ENCODE measurements at regions not wholly inside any gene's neighbourhood (a gene's known extent, or its start where the extent isn't known, plus 50 kb on each side); places are given as distances from the start of the nearest gene placed in this dataset.

DNA sequence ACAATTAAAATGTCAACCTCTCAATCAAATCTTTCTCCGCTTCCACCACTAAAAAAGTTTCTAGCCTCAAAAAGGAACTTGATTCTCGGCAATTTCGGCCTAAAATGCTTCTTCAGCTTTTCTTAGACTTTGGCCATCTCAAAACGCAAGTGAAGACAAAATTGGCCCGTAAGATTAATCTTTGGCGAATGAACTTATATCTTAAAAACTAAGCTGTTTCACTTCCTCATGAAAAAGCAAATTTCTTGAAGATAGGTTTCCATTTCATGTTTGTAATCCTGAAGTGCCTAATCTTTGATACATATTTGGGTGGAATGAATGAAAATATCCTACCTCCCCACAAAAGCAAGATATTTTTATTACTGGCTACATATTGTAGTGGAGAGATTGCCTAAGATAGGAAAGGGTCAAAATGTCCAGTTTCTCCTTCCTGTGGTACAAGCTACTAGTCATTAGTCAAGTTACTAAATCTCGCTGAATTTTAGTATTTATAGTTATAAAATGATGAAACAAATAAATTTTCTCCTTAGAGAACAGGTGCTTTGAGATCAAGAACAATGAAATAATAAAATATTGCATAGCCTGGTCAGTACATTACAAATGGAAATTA is 85.4 kb upstream of the ZEB2 start:
- no peak for DNase-seq (ENCODE audit: low read depth in 2 of 2)

DNA sequence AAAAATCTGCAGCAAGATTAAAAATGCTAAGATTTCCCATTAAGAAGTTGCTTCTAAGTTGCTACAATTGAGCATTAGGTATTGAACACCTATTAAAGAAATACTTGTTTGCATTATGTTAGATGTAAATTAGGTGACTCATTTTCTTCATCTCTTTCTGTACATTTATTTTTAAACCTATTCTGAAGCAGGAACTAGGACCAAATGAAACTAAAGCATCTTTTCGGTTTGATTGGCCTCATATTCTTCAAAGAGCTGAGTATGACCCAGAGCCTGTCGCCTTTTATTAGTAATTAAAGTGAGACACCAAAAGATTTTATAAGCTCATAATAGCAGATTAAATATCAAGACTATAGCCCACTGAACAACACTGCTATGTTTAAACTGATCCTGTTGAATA is 83.4 kb upstream of the ZEB2 start:
- DNase-seq (ENCODE audit: low read depth in 2 of 2), result no peak

DNA sequence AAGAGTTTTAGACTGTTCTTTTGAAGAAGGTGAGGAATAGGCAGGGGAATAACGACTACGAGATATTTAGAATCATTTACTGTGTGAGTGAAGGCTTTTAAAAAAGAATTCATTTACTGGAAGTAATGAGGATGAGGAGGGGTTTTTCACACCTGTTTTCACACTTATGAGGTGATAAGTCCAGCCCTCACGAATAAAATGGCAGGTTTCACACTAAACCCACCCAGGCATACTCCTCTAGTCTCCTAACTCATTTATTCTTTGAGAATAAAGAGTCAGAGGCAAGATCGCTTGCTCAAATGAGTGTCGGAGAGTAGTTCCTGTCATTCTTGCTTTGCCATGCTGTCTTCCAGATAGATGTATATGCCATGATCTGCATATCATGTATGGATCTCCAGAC is 79.0 kb upstream of the ZEB2 start:
- DNase-seq (ENCODE audit: low read depth in 2 of 2), result no peak

DNA sequence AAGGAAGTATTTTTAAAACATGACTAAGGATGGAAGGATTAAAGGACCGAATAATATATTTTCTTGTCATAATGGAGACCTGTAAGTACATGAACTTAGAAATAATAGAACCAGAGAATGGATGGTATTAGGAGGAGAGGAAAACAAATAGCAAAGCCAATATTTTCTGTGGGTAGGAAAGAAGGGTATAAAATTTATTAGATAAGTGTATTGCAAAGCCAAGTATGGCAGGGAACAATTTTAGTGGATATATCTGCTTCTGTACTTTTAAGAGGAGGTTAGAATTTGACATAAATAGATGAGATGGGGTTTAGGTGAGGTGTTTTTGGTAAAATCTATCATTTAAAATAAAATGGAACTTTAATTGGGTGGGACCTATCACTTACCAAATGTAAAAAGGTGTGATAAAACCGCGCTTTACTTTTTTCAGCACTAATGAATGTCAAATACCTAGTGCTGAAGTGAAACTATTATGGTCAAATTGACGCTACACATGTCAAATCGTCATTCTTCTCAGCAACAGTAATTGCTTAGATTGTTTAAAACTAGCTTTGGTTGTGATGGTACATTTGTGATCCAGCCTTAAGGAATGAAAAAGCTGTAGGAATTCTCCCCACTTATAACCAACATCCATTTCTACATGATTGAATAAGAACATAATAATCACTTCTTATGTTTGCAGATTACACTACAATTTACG is 78.1 kb upstream of the ZEB2 start:
- no peak for DNase-seq (ENCODE audit: low read depth in 2 of 2)

DNA sequence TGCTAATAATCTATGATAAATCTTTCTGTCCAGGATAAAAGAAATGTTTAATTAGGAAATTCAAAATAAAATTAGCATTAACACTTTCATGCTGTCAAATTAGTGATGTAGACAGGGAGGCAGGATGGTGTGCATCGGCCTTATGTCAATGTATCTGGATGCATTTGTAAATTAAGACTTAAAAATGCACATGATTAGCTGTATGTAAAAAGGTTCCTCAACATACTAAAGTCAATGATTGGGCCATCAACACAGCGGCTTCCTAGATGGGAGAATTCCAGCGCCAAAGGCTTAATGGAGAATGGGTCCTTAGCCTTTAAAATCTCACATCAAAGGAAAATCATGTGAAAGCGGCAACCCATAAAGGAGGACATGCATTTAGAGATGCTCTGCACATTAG is 77.5 kb upstream of the ZEB2 start:
- no peak for DNase-seq (ENCODE audit: low read depth in 2 of 2)

DNA sequence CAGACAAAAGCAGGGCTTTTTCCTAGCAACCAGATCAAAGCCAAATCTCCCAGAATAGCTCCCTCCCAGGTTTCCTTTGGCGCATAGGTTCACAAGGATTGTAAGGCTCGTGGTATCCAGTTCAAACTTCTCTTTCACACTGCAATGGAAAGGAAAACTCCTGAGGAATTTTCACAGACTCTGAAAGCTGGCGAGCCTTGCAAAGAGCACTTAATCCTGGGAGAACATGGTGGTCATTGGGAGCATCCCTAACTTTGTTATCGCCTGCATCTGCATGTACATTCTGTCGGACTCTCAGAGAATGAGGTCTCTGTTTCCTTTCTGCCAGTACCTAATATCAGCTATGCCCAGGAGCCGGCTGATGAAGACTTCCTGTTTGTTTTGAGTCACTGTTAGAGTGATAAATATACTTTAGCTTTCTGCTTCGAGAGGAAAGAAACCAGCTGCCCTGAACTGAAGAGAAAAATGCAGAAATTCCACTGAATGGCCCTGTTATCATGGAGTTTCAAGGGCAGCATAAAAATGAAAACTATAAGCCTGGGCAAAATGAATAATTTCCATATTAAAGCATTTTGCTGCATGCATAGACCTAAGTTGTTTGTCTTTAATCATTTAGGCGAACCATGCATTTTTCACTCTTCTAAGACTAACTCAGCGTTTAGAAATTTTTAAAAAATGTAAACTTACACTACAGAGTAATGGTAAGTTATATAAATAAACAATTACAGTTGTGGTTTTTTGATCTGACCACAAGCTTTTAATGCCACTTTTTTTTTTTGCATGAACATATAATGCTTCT is 76.4 kb upstream of the ZEB2 start:
- no peak for DNase-seq (ENCODE audit: low read depth in 2 of 2)

DNA sequence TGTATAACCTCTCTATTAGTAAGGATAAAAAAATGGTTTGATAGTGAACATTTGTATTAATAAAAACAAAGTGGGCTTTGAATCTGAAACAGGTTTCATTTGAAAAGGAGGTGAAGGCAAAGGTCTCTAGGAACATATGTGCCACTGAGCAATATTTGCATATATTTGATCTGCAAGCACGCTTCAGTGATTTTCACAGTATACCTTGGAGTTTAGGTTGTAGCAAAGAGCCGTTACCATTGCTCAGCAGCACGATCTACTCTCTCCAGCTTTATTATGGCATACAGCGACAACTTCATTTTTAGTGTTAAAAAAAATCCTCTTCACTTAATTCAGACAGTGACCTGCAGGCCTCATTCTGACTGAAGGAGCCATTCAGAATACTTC is 75.8 kb upstream of the ZEB2 start:
- no peak for DNase-seq (ENCODE audit: low read depth in 2 of 2)

DNA sequence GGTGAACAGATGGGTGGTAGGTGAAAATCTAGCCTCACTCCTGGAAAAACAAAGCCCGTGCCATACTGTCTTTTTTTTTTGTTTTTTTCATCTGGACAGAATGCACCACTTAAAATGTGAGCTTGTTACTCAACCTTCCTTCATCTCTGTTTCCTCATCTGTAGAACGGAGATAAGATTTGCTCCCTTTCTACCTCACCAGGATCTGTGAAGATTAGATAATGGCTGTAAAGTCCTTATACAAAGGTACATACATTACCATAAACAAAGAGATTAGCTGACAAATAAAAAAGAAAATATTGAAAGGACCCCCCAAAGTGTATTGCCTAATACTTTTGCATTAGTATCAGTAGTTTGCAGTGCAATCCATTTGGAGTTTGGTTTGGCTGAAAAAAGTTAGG is 75.4 kb upstream of the ZEB2 start:
- no peak for DNase-seq (ENCODE audit: low read depth in 2 of 2)

DNA sequence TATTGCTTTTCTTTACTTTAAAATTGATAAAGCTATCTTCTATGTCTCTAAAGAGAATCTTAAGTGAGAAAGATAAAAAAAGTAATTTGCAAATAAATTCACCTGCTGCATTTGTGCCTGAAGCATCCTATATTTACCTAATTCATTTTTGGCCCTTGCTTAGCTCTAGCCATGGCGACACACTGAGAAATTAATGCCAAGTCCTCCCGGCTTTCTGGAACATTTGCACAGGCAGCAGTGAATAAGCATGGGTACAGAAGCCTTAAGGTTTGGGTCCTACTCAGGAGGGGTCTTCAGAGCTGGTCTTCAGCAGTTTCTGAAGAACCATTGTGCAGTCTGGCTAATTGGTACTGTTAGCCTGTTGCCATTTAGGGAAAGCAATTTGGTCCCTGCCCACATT is 73.9 kb upstream of the ZEB2 start:
- DNase-seq (ENCODE audit: low read depth in 2 of 2), result no peak

DNA sequence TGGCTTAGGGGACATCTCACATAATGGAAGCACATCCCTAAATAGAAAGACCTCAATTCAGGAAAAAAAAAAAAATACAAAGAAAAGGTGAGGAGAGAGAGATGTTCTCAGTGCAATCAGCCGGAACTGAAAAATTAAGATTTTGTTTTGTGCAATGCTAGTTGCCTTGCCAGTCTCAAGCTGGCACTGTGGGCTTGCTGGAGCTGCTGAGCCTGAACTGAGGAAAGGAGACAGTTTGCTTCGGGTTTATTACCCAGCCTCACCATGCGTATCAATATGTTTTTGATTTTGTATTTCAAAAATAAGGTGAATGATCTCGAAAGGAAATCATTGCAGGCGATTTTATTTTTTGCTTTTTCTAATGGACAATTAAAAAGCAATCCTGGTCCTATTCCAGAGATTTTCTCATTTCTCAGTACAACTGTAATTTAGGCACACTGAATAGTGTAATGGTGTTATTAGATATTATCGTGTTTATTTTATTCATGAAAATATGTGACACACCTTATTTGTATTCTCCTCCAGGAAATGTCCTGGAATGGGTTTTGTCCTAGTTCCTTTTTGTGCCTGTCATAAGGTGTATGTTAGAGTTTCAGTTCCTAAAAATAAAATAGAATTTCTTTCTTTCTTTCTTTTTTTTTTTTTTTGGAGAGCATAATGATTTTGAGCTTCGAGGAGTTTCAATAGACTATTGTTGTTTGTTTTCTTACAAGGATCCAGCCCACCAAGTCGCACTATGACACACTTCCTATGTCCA is 72.8 kb upstream of the ZEB2 start:
- DNase-seq (ENCODE audit: low read depth in 2 of 2), result no peak

DNA sequence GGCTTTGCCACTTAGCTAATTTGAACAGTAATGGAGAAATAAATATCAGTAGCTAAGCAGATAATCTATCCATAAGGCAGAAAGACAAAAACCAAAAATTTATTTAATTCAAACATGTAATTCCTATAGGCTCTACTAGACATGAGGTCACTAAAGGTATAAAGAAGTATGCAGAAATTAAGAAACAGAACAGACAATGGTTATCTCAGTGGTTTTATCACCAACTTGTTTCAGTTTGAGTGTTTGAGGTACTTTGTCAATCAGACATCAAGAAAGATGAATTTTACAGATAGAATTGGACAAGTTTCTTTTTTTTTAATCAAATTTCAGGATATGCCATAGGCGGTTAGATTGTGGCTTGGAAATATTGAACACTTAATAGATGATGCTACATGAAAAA is 67.4 kb upstream of the ZEB2 start:
- no peak for DNase-seq (ENCODE audit: low read depth in 2 of 2)

DNA sequence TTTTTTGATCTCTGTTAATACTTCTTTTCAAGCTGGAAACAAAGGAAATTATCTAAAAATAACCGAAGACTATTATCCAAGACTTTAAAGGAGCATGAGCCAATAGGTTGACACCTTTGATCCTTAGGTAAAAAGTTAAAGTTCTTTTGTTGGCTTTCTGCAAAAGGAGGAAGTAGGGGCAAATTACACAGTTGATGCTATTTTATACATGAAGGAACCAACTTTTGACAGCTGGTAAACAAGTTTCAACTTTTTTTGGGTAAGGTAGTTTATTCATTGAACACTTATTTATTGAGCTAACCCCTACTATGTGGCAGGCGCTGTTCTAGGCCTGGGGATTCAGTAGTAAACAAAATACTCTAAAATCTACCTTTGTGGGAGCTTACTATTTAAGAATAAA is 66.6 kb upstream of the ZEB2 start:
- DNase-seq (ENCODE audit: low read depth in 2 of 2), result no peak

DNA sequence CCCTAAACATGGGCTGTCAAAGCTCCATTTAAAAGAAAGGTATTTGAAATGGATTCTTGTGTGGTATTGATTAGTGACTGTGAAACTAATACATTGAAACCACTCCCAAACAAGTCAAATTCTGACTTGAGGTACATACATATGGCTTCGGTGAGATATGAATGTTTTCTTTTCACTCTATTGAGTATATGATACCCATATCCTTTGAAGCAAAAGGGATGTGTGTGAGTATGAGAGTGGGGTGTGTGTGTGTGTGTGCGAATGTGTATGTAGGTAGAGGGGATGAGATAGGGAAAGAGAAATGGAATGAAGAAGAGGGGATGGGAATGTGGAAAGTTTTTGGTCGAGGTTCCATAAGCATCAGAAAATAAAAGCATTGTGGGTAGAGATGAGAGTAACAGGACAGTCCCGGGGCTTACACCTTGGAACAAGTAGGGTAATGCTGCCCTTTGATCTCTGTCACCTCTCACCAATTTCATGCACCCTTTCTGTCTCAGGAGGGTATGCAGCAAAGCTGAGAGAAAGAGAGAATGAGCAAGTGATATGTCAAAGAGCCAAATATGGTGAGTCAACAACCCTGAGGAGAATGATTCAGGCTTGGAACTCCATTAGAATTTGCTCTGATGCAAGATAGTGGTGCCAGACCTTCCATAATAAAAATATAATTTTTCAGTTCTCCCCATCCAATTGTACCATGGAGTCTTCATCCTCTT is 64.0 kb upstream of the ZEB2 start:
- peak; percentile 55 to 64 for DNase-seq (ENCODE audit: low read depth in 2 of 2)

DNA sequence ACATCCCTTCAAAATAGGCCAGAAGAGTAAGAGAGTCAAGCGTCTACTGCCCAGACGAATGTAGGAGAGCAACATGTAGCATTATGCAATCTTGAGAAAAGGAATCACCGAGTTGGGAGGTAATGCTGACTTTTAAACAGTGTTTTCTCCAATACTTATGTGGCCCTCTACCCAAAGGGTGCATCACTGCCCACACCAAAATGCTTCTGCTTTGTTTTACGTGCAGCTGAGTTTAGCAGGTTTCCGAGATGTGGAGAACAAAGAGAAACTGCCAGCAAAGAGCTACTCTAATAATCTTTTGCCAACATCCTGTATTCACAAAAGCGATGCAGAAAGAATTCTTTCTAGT is 63.4 kb upstream of the ZEB2 start:
- no peak for DNase-seq (ENCODE audit: low read depth in 2 of 2)

DNA sequence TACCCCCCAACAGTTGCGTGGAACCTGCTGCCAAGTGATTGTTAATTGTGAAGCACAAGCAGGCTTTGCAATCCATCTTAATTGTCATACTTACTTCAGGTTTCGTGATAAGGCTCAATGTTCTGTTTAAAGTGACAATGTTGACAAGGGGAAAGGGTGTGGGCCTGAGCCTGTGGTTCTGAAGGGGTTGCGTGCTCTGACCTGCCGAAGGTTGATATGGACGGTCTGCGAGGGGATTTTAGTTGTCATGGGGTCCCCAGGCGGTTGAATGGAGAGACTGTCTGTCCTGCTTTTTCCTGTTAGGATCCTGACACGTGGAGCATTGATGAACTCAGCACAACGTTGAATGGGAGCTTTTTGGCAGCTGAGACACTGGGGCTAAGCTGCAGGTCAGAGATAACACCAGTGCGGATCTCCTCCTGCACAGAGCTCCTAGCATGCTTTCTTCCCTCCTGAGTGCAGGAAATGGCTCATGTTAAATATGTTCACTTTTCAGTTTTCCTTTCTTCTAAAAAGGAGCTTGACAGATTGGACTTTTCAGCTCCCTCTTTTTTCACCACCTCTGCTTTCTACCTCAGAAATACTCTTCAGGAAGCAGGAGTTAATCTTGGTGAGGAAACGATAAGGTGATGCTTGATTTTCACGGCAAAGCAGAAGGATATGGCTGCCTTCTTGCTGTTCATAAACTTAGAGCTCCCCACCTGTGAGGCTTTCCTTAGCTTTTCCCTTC is 62.9 kb upstream of the ZEB2 start:
- DNase-seq (ENCODE audit: low read depth in 2 of 2), result no peak

DNA sequence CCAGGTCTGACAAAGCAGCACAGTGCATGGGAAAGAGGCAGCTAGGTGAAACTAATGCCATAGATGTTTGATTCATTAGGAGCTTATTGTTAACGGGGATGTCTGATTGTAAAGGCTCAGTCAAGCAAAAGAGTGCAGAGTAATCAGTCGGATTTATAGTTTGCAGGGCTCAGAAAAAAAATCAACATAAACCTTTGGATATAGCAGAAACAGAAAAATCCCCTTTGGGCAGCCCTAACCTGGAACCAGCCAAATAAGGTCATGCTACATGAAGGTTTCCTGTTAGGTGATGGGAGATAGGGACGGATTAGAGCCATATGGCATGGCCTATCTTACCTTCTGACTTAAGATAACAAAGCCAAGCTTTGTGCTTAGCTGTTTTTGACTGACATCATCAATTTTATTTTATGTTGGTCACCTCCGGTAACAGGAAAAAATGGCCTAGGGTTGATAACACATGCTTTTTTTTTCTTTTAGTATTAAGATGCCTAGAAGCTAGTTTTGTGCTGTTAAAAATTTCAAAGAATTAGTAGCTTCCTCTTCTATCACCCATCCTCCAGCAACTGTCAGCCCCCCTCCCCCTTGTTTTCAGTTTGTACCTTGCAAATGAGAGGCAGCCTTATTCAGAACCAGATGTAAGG is 60.7 kb upstream of the ZEB2 start:
- DNase-seq (ENCODE audit: low read depth in 2 of 2), result no peak

DNA sequence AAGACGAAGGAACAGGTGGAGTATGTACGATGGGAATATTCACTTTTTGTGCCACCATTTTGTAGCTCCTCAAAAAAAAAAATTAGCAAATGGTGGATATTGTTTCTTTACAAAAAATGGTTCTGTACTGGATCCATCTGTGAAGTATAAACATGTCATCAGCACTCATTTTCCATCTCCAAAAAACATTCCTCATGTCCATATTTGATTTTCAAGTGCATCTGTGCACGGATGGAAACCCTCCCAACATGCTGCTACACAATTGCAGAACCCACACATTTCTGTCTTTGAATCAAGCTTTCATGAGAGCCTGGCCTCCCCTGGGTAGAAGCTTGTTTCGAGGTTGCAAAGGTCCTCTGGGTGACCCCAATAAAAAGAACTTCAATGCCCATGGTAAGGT is 59.6 kb upstream of the ZEB2 start:
- DNase-seq (ENCODE audit: low read depth in 2 of 2), result no peak

DNA sequence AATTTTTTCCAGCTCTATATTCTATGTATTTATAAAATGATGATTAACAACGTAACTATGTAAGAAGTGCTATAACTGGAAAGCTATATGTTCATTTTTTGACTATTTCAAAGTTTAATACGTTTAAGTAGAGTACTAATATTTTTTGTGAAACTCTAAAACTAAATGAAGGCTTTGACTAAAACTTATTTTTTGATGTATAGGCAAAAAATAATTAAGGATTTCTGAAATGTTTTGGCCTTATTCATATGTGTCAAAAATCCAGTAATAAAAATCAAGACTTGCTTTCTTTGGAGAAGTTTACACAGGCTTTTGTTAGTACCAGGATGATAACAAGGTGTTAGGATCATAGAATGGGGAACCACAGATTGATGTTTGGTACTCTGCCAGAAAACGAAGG is 58.2 kb upstream of the ZEB2 start:
- no peak for DNase-seq (ENCODE audit: low read depth in 2 of 2)

DNA sequence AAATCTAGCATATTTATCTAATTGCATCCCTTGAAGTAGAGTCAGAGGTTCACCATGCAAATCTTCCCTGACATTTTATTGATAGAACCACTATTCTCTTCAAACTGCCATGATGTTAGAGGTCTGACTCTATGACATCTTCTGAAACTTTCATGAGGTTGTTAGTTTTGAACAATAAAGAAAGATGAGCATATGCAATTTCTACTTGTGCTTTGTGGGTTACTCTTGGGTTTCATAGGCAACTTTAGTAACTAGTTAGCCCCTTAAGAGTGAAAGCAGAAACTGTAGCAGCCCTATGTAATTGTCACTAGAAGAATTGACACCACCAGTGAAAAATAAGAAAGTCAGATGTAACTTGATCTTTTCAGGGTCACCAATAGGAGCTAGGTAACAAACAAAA is 53.1 kb upstream of the ZEB2 start:
- DNase-seq (ENCODE audit: low read depth in 2 of 2), result no peak

DNA sequence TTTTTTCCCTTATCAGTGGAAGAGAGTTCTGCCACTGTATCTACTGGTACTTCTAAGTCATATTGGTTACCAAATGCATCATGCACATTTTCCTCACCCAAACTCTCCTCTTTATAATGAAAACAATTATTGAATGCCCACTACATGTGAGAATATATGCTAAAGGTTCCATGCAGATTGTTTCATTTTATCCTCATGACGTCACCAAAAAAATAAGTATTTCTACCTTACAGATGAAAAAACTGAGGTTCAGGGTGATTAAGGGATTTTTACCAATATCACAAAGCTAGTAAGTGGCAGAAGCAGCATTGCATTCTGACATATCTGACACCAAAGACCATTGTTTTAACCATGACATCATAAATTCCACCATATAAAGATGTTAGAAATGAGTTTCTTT is 51.9 kb upstream of the ZEB2 start:
- DNase-seq (ENCODE audit: low read depth in 2 of 2), result no peak

DNA sequence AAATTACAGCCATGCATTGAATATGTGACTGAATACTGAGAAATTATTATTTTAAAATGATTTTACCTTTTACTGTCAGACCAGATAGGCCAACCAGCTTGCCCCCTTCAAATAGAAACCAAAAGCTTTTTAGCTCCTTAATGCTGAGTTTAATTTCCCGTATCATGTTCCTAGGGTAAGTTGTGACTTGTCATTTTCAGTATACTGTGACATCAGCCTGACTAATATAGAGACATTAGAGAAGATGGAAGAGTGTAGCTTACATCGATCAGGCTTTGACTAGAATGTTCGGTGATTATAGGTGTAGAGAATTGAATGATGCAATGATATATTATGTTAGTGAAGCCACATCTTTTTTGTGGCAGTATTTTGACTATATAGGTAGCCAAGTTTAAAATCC is 50.6 kb upstream of the ZEB2 start:
- no peak for DNase-seq (ENCODE audit: low read depth in 2 of 2)
